Erythroblast (primary cell): ENCODE measurements at regions not wholly inside any gene's neighbourhood (a gene's known extent, or its start where the extent isn't known, plus 50 kb on each side); places are given as distances from the start of the nearest gene placed in this dataset.

ENCODE experiments used
- GATA1 ChIP-seq: IDR thresholded peaks from 2 replicates; pipeline ENCODE4 v1.6.1; 2011; ENCODE audit warnings: low read depth, mild to moderate bottlenecking, control low read depth, low read length, moderate library complexity
- POLR2A ChIP-seq: IDR thresholded peaks from 2 replicates; pipeline ENCODE4 v1.6.1; 2011; ENCODE audit warnings: mild to moderate bottlenecking, low read length

GRCh38 chr18:67682516-67682915 lies 166.0 kb upstream of the DSEL start:
- no peak for TF ChIP-seq POLR2A
- no peak for TF ChIP-seq GATA1
